IMR-90 (cell line): ENCODE measurements at regions not wholly inside any gene's neighbourhood (a gene's known extent, or its start where the extent isn't known, plus 50 kb on each side); places are given as distances from the start of the nearest gene placed in this dataset.

Experiments
- POLR2A ChIP-seq: IDR thresholded peaks from 2 replicates; pipeline ENCODE4 v1.6.1; 2012; ENCODE audit warnings: mild to moderate bottlenecking, low read depth, low read length
- RFX5 ChIP-seq: IDR thresholded peaks from 2 replicates; pipeline ENCODE4 v1.8.0; 2012; ENCODE audit warnings: low read depth, mild to moderate bottlenecking, low read length, moderate library complexity

GRCh38 chr10:110358278-110358677 lies 53.6 kb upstream of the SMNDC1 start:
- no peak for TF ChIP-seq POLR2A
- no peak for TF ChIP-seq RFX5
